GM12873 (cell line): ENCODE measurements at regions not wholly inside any gene's neighbourhood (a gene's known extent, or its start where the extent isn't known, plus 50 kb on each side); places are given as distances from the start of the nearest gene placed in this dataset.

ENCODE experiments used
- TF ChIP-seq, protein P1 (sequence below): IDR thresholded peaks from 2 replicates; pipeline ENCODE4 v1.5.1; 2012; ENCODE audit warnings: low read depth, mild to moderate bottlenecking, moderate library complexity, low read length, control low read depth; ENCODE audit not compliant: insufficient read depth; ENCODE audit errors: missing control alignments

- TF ChIP-seq, protein P1, sequence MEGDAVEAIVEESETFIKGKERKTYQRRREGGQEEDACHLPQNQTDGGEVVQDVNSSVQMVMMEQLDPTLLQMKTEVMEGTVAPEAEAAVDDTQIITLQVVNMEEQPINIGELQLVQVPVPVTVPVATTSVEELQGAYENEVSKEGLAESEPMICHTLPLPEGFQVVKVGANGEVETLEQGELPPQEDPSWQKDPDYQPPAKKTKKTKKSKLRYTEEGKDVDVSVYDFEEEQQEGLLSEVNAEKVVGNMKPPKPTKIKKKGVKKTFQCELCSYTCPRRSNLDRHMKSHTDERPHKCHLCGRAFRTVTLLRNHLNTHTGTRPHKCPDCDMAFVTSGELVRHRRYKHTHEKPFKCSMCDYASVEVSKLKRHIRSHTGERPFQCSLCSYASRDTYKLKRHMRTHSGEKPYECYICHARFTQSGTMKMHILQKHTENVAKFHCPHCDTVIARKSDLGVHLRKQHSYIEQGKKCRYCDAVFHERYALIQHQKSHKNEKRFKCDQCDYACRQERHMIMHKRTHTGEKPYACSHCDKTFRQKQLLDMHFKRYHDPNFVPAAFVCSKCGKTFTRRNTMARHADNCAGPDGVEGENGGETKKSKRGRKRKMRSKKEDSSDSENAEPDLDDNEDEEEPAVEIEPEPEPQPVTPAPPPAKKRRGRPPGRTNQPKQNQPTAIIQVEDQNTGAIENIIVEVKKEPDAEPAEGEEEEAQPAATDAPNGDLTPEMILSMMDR = no peak
Measured at GRCh38 chr6:23477586-23477985, 648.4 kb upstream of the NRSN1 start.

GRCh38 chr6:23478312-23478711 is 647.7 kb upstream of the NRSN1 start:
- TF ChIP-seq, protein P1 = no peak

GRCh38 chr6:23483896-23484295 is 642.1 kb upstream of the NRSN1 start:
- TF ChIP-seq, protein P1 = no peak

GRCh38 chr6:23494367-23494766 is 631.6 kb upstream of the NRSN1 start:
- TF ChIP-seq, protein P1 = no peak

- TF ChIP-seq, protein P1 = no peak
Measured at GRCh38 chr6:23498013-23498412, 628.0 kb upstream of the NRSN1 start.

GRCh38 chr6:23499549-23499948 is 626.5 kb upstream of the NRSN1 start:
- TF ChIP-seq, protein P1 = no peak

GRCh38 chr6:23503173-23503572 is 622.8 kb upstream of the NRSN1 start:
- TF ChIP-seq, protein P1 = no peak

DNA sequence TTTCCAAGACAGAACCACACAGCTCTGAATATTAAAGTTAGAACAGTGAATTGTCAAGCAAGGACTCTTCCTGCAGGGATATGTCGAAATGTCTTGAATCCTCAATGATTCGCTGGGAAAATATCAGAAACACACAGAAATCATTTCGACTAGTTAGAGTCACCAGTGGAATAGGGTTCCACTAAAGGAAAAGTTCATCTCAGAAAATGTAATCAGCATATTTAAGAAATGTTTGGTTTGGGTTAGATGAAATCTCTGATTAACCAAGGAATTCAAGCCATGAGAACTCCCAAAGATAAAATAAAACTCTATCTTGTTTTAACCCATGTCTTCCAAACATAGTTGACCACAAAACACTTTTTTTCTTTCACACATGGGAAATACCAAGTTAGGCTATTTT is 621.0 kb upstream of the NRSN1 start:
- TF ChIP-seq, protein P1 = no peak
